ENCODE measurements at regions not wholly inside any gene's neighbourhood (a gene's known extent, or its start where the extent isn't known, plus 50 kb on each side); places are given as distances from the start of the nearest gene placed in this dataset.

DNA sequence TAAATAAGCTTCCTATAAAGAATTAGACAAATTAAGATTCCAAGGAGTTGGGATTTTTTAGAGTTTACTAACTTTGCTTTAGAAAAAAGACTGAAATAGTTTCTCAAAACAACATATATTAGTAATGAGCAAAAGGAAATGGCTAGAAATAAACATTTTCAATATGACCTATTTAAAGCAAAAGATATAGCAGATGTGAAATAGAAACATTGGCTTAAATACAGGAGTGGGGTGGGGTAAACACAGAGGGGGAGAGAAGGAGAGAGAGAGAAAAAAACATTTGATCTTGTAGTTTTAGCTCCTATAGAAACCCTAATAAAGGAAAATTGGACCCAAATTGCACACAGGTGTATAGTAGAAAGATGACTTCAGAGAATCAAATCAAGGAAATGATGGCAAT, 794.5 kb downstream of the MED13L start:
- TF ChIP-seq EZH2phosphoT487 (IDR thresholded peaks at IDR 0.05; ENCODE audit: borderline replicate concordance, low read length) (no peak), EZH2 (IDR thresholded peaks at IDR 0.05; ENCODE audit: low read length, unreplicated experiment) (no peak)
- TF ChIP-seq, protein P1, sequence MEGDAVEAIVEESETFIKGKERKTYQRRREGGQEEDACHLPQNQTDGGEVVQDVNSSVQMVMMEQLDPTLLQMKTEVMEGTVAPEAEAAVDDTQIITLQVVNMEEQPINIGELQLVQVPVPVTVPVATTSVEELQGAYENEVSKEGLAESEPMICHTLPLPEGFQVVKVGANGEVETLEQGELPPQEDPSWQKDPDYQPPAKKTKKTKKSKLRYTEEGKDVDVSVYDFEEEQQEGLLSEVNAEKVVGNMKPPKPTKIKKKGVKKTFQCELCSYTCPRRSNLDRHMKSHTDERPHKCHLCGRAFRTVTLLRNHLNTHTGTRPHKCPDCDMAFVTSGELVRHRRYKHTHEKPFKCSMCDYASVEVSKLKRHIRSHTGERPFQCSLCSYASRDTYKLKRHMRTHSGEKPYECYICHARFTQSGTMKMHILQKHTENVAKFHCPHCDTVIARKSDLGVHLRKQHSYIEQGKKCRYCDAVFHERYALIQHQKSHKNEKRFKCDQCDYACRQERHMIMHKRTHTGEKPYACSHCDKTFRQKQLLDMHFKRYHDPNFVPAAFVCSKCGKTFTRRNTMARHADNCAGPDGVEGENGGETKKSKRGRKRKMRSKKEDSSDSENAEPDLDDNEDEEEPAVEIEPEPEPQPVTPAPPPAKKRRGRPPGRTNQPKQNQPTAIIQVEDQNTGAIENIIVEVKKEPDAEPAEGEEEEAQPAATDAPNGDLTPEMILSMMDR (conservative IDR thresholded peaks at IDR 0.05; ENCODE audit: low read depth, low read length): no peak
